Anterior cingulate cortex (tissue), 58 donors: ENCODE measurements at regions not wholly inside any gene's neighbourhood (a gene's known extent, or its start where the extent isn't known, plus 50 kb on each side); places are given as distances from the start of the nearest gene placed in this dataset.

Source experiments
- DNase-seq, 58 donors: peaks; one replicate each; lab custom pipeline; 2025; lab: John Stamatoyannopoulos, UW

- no peak for DNase-seq
Measured at GRCh38 chr10:111131168-111131799, 54.5 kb downstream of the ADRA2A start.

- no peak for DNase-seq
Measured at GRCh38 chr10:111137007-111137406, 60.2 kb downstream of the ADRA2A start.

GRCh38 chr10:111137587-111137986 lies 60.8 kb downstream of the ADRA2A start:
- no peak for DNase-seq

- DNase-seq: no peak
Measured at GRCh38 chr10:111138544-111138943, 61.7 kb downstream of the ADRA2A start.

- DNase-seq: no peak
Measured at GRCh38 chr10:111139567-111139966, 62.7 kb downstream of the ADRA2A start.

- no peak for DNase-seq
Measured at GRCh38 chr10:111142092-111142768, 65.4 kb downstream of the ADRA2A start.

- DNase-seq: peak in 5 of 58 donors; percentile 7 to 19 (median 9)
Measured at GRCh38 chr10:111146025-111146640, 69.3 kb downstream of the ADRA2A start.

GRCh38 chr10:111148025-111148424 lies 71.2 kb downstream of the ADRA2A start:
- no peak for DNase-seq

- DNase-seq: no peak
Measured at GRCh38 chr10:111148440-111148839, 71.6 kb downstream of the ADRA2A start.

- DNase-seq: no peak
Measured at GRCh38 chr10:111150691-111151090, 73.9 kb downstream of the ADRA2A start.

- DNase-seq: no peak
Measured at GRCh38 chr10:111151595-111152307, 74.9 kb downstream of the ADRA2A start.

GRCh38 chr10:111156754-111157153 lies 79.9 kb downstream of the ADRA2A start:
- DNase-seq: no peak

GRCh38 chr10:111158595-111158994 lies 81.8 kb downstream of the ADRA2A start:
- DNase-seq: no peak

- no peak for DNase-seq
Measured at GRCh38 chr10:111161109-111161874, 84.5 kb downstream of the ADRA2A start.

- DNase-seq: no peak
Measured at GRCh38 chr10:111171183-111171582, 94.4 kb downstream of the ADRA2A start.

- DNase-seq: no peak
Measured at GRCh38 chr10:111175787-111176186, 99.0 kb downstream of the ADRA2A start.

GRCh38 chr10:111177379-111177778 lies 100.5 kb downstream of the ADRA2A start:
- DNase-seq: no peak

- DNase-seq: no peak
Measured at GRCh38 chr10:111179514-111179913, 102.7 kb downstream of the ADRA2A start.

- no peak for DNase-seq
Measured at GRCh38 chr10:111186358-111186757, 109.5 kb downstream of the ADRA2A start.

- no peak for DNase-seq
Measured at GRCh38 chr10:111187096-111187495, 110.3 kb downstream of the ADRA2A start.
